PFSK-1 (cell line): ENCODE measurements at regions not wholly inside any gene's neighbourhood (a gene's known extent, or its start where the extent isn't known, plus 50 kb on each side); places are given as distances from the start of the nearest gene placed in this dataset.

Experiments
- POLR2AphosphoS5 ChIP-seq: IDR thresholded peaks from 2 replicates; pipeline ENCODE4 v1.6.1; 2012; ENCODE audit warnings: low read depth, mild to moderate bottlenecking, control low read depth, low read length, moderate library complexity
- REST ChIP-seq, 2 experiments: IDR thresholded peaks; 2 replicates each; pipeline versions ENCODE4 v1.6.1 to v1.8.0; 2011 to 2012; ENCODE audit warnings: low read depth in 2 of 2, low read length in 2 of 2, control low read depth in 1 of 2, inconsistent platforms in 1 of 2, mild to moderate bottlenecking in 1 of 2, moderate library complexity in 1 of 2; ENCODE audit not compliant: insufficient read depth in 1 of 2
- SIN3A ChIP-seq: IDR thresholded peaks from 2 replicates; pipeline ENCODE4 v1.6.1; 2012; ENCODE audit warnings: mild to moderate bottlenecking, low read length, moderate library complexity, borderline replicate concordance; ENCODE audit not compliant: insufficient read depth

GRCh38 chr16:86104537-86105048 lies 205.6 kb downstream of the IRF8 start:
- no peak for TF ChIP-seq SIN3A
- no peak for TF ChIP-seq POLR2AphosphoS5
- TF ChIP-seq REST (IDR thresholded peaks at IDR 0.05; ENCODE audit: insufficient read depth in 1 of 2, low read depth in 2 of 2, low read length in 2 of 2) = no peak
